Astrocyte (in vitro differentiated cells and primary cell): ENCODE measurements at regions not wholly inside any gene's neighbourhood (a gene's known extent, or its start where the extent isn't known, plus 50 kb on each side); places are given as distances from the start of the nearest gene placed in this dataset.

Experiments used
- DNase-seq: peaks from one replicate; pipeline ENCODE4 v3.0.0-alpha.2; 2010; ENCODE audit warnings: low read depth
- FAIRE-seq: peaks from 2 replicates; lab custom pipeline; 2011; peaks lifted over from hg19 to GRCh38; lab: Jason Lieb, UNC
- H2AFZ ChIP-seq: 2 replicates; pipeline ENCODE4 v1.6.0; 2012; ENCODE audit warnings: low read depth, low read length, inconsistent platforms
- H3K27ac ChIP-seq: 2 replicates; pipeline ENCODE4 v1.5.1; 2011; ENCODE audit warnings: low read depth, low read length, inconsistent platforms
- H3K27me3 ChIP-seq: 2 replicates; pipeline ENCODE4 v1.6.0; 2011; ENCODE audit warnings: low read length, inconsistent platforms; ENCODE audit not compliant: insufficient read depth
- H3K36me3 ChIP-seq: 2 replicates; pipeline ENCODE4 v1.5.1; 2011; ENCODE audit warnings: low read length, inconsistent platforms; ENCODE audit not compliant: insufficient read depth
- H3K4me1 ChIP-seq: 2 replicates; pipeline ENCODE4 v1.5.1; 2011; ENCODE audit warnings: low read length, inconsistent platforms; ENCODE audit not compliant: insufficient read depth
- H3K4me2 ChIP-seq: 2 replicates; pipeline ENCODE4 v1.6.0; 2012; ENCODE audit warnings: low read length, inconsistent platforms
- H3K4me3 ChIP-seq: 2 replicates; pipeline ENCODE4 v1.5.1; 2011; ENCODE audit warnings: low read depth, mild to moderate bottlenecking, low read length, inconsistent platforms; ENCODE audit not compliant: insufficient read depth
- H3K79me2 ChIP-seq: 2 replicates; pipeline ENCODE4 v1.6.0; 2012; ENCODE audit warnings: mild to moderate bottlenecking, low read length, inconsistent platforms; ENCODE audit not compliant: insufficient read depth
- H3K9ac ChIP-seq: 2 replicates; pipeline ENCODE4 v1.6.0; 2012; ENCODE audit warnings: mild to moderate bottlenecking, low read length, inconsistent platforms
- H3K9me3 ChIP-seq: 2 replicates; pipeline ENCODE4 v1.5.1; 2012; ENCODE audit warnings: low read depth, mild to moderate bottlenecking, low read length, inconsistent platforms; ENCODE audit not compliant: insufficient read depth
- H4K20me1 ChIP-seq: 2 replicates; pipeline ENCODE4 v1.6.0; 2012; ENCODE audit warnings: low read length, inconsistent platforms; ENCODE audit not compliant: insufficient read depth
- H3K27ac Mint-ChIP-seq: one replicate; pipeline ENCODE4 v1.8.0; 2021; ENCODE audit warnings: mild to moderate bottlenecking, mixed read lengths; ENCODE audit not compliant: unreplicated experiment
- H3K27me3 Mint-ChIP-seq: one replicate; pipeline ENCODE4 v1.8.0; 2021; ENCODE audit warnings: low read depth, mixed read lengths; ENCODE audit not compliant: unreplicated experiment
- H3K36me3 Mint-ChIP-seq: one replicate; pipeline ENCODE4 v1.8.0; 2021; ENCODE audit warnings: low read depth, mixed read lengths; ENCODE audit not compliant: unreplicated experiment
- H3K4me1 Mint-ChIP-seq: one replicate; pipeline ENCODE4 v1.8.0; 2021; ENCODE audit warnings: low read depth, mixed read lengths; ENCODE audit not compliant: unreplicated experiment
- H3K4me3 Mint-ChIP-seq: one replicate; pipeline ENCODE4 v1.8.0; 2021; ENCODE audit warnings: mild to moderate bottlenecking, moderate library complexity, mixed read lengths; ENCODE audit not compliant: unreplicated experiment
- H3K9me3 Mint-ChIP-seq: one replicate; pipeline ENCODE4 v1.8.0; 2021; ENCODE audit warnings: mild to moderate bottlenecking, mixed read lengths; ENCODE audit not compliant: unreplicated experiment
- CTCF ChIP-seq: IDR thresholded peaks from 2 replicates; pipeline ENCODE4 v1.5.1; 2011; ENCODE audit warnings: low read depth, mild to moderate bottlenecking, inconsistent platforms, low read length, moderate library complexity; ENCODE audit not compliant: insufficient read depth
- EZH2 ChIP-seq: IDR thresholded peaks from 2 replicates; pipeline ENCODE4 v1.6.1; 2012; ENCODE audit warnings: mild to moderate bottlenecking, low read length, inconsistent platforms; ENCODE audit not compliant: insufficient read depth

DNA sequence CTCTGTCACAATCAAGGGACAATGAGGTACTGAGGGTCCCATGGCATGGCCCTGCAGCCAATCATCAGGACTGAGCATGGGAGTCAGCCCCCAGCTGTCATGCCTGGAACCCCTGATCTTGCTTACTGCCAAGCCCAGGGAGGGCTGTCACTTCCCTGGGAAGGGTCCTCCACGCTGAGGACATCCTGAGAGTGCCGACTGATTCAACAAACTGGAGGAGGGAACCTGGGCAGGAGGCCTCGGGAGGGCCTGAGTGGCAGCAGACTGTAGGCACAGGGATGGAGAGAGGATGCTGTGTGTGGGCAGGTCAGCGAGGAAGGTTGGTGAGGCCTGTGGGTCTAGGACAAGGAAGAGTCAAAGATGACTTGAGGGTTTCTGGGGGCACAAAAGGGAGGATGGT is 154.3 kb downstream of the ZNF248 start:
- Histone ChIP-seq H3K27ac (no peak overlapping the region), H3K36me3 (no peaks in the 10 kb centered on the region), H3K9me3 (no peaks in the 10 kb centered on the region), H3K4me2 (no peak overlapping the region), H2AFZ (no peak overlapping the region), H3K9ac (no peak overlapping the region), H3K4me1 (no peaks in the 10 kb centered on the region), H4K20me1 (no peaks in the 10 kb centered on the region), H3K4me3 (no peak overlapping the region), H3K79me2 (no peaks in the 10 kb centered on the region), H3K27me3 (no peaks in the 10 kb centered on the region)
- no peaks in the 10 kb centered on the region for H3K4me1 Mint-ChIP-seq
- H3K9me3 Mint-ChIP-seq = peaks cover 16% of the 10 kb centered on the region
- no peaks in the 10 kb centered on the region for H3K36me3 Mint-ChIP-seq
- no peak overlapping the region for H3K4me3 Mint-ChIP-seq
- no peak for FAIRE-seq
- no peak for TF ChIP-seq CTCF
- no peak for TF ChIP-seq EZH2
- peaks cover 2% of the 10 kb centered on the region for H3K27me3 Mint-ChIP-seq
- no peak for DNase-seq
- H3K27ac Mint-ChIP-seq = no peak overlapping the region

- no peak overlapping the region for H3K27ac Mint-ChIP-seq
- no peak for FAIRE-seq
These were observed 155.5 kb downstream of the ZNF248 start for GRCh38 chr10:37701781-37702493.

GRCh38 chr10:37700886-37701780 is 156.3 kb downstream of the ZNF248 start:
- H3K79me2 ChIP-seq = no peaks in the 10 kb centered on the region
- H2AFZ ChIP-seq = no peak overlapping the region
- no peaks in the 10 kb centered on the region for H3K4me1 Mint-ChIP-seq
- no peak overlapping the region for H3K9ac ChIP-seq
- H3K4me3 ChIP-seq = no peak overlapping the region
- no peaks in the 10 kb centered on the region for H3K4me1 ChIP-seq
- no peak for FAIRE-seq
- H3K36me3 ChIP-seq = no peaks in the 10 kb centered on the region
- H3K9me3 ChIP-seq = no peaks in the 10 kb centered on the region
- H3K9me3 Mint-ChIP-seq = peaks cover 21% of the 10 kb centered on the region
- H4K20me1 ChIP-seq = no peaks in the 10 kb centered on the region
- no peak for TF ChIP-seq EZH2
- no peak for TF ChIP-seq CTCF
- no peak overlapping the region for H3K27ac Mint-ChIP-seq
- no peaks in the 10 kb centered on the region for H3K36me3 Mint-ChIP-seq
- H3K27me3 Mint-ChIP-seq = peaks cover 2% of the 10 kb centered on the region
- no peak overlapping the region for H3K4me3 Mint-ChIP-seq
- DNase-seq = no peak
- H3K27ac ChIP-seq = no peak overlapping the region
- no peak overlapping the region for H3K4me2 ChIP-seq
- no peaks in the 10 kb centered on the region for H3K27me3 ChIP-seq

More at GRCh38 chr10:37701781-37702493, 155.5 kb downstream of the ZNF248 start:
- H3K4me2 ChIP-seq = no peak overlapping the region
- DNase-seq = no peak
- H2AFZ ChIP-seq = no peak overlapping the region
- Mint-ChIP-seq H3K4me1 (no peaks in the 10 kb centered on the region), H3K9me3 (peaks cover 21% of the 10 kb centered on the region), H3K4me3 (no peak overlapping the region), H3K36me3 (no peaks in the 10 kb centered on the region), H3K27me3 (peaks cover 2% of the 10 kb centered on the region)
- no peaks in the 10 kb centered on the region for H4K20me1 ChIP-seq
- H3K36me3 ChIP-seq = no peaks in the 10 kb centered on the region
- no peaks in the 10 kb centered on the region for H3K79me2 ChIP-seq
- H3K9ac ChIP-seq = no peak overlapping the region
- TF ChIP-seq EZH2 = no peak
- H3K4me3 ChIP-seq = no peak overlapping the region
- no peaks in the 10 kb centered on the region for H3K4me1 ChIP-seq
- no peaks in the 10 kb centered on the region for H3K27me3 ChIP-seq
- no peak overlapping the region for H3K27ac ChIP-seq
- no peaks in the 10 kb centered on the region for H3K9me3 ChIP-seq
